PFSK-1 (cell line): ENCODE measurements at regions not wholly inside any gene's neighbourhood (a gene's known extent, or its start where the extent isn't known, plus 50 kb on each side); places are given as distances from the start of the nearest gene placed in this dataset.

Experiments used
- FOXP2 ChIP-seq: optimal IDR thresholded peaks from 2 replicates; pipeline ENCODE3; 2011; ENCODE audit warnings: borderline replicate concordance, control low read depth, inconsistent platforms; ENCODE audit not compliant: insufficient read depth; ENCODE audit errors: extremely low read length, extremely low read depth
- POLR2AphosphoS5 ChIP-seq: IDR thresholded peaks from 2 replicates; pipeline ENCODE4 v1.6.1; 2012; ENCODE audit warnings: low read depth, mild to moderate bottlenecking, control low read depth, low read length, moderate library complexity
- SIN3A ChIP-seq: IDR thresholded peaks from 2 replicates; pipeline ENCODE4 v1.6.1; 2012; ENCODE audit warnings: mild to moderate bottlenecking, low read length, moderate library complexity, borderline replicate concordance; ENCODE audit not compliant: insufficient read depth
- TAF1 ChIP-seq: IDR thresholded peaks from 2 replicates; pipeline ENCODE4 v1.6.1; 2012; ENCODE audit warnings: low read length, control low read depth, borderline replicate concordance; ENCODE audit not compliant: insufficient read depth
- TF ChIP-seq, protein P1 (sequence below), 2 experiments: IDR thresholded peaks; 2 replicates each; pipeline versions ENCODE4 v1.6.1 to v1.8.0; 2011 to 2012; ENCODE audit warnings: low read depth in 2 of 2, low read length in 2 of 2, control low read depth in 1 of 2, inconsistent platforms in 1 of 2, mild to moderate bottlenecking in 1 of 2, moderate library complexity in 1 of 2; ENCODE audit not compliant: insufficient read depth in 1 of 2

DNA sequence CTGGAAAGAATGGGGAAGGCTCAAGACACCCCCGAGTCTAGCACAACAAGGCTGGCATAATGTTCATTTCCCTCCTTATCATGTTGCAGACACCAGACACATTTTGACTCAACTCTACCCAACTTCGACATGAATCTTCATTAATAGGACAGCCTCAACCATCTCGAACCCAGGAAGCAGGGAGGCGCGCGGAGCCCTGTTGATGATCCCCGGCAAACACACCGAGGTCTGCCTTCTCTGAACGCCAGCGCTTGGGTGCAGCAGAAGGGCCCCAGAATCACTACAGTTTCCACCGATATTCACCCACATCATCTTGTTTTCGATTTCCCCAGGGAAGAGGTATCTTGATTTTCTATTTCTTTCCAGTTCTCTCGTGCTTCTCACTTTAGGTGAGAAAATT lies 563.6 kb downstream of the TCERG1L start:
- no peak for TF ChIP-seq FOXP2
- TF ChIP-seq TAF1: no peak
- TF ChIP-seq POLR2AphosphoS5: no peak
- TF ChIP-seq, protein P1, sequence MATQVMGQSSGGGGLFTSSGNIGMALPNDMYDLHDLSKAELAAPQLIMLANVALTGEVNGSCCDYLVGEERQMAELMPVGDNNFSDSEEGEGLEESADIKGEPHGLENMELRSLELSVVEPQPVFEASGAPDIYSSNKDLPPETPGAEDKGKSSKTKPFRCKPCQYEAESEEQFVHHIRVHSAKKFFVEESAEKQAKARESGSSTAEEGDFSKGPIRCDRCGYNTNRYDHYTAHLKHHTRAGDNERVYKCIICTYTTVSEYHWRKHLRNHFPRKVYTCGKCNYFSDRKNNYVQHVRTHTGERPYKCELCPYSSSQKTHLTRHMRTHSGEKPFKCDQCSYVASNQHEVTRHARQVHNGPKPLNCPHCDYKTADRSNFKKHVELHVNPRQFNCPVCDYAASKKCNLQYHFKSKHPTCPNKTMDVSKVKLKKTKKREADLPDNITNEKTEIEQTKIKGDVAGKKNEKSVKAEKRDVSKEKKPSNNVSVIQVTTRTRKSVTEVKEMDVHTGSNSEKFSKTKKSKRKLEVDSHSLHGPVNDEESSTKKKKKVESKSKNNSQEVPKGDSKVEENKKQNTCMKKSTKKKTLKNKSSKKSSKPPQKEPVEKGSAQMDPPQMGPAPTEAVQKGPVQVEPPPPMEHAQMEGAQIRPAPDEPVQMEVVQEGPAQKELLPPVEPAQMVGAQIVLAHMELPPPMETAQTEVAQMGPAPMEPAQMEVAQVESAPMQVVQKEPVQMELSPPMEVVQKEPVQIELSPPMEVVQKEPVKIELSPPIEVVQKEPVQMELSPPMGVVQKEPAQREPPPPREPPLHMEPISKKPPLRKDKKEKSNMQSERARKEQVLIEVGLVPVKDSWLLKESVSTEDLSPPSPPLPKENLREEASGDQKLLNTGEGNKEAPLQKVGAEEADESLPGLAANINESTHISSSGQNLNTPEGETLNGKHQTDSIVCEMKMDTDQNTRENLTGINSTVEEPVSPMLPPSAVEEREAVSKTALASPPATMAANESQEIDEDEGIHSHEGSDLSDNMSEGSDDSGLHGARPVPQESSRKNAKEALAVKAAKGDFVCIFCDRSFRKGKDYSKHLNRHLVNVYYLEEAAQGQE (IDR thresholded peaks at IDR 0.05; ENCODE audit: insufficient read depth in 1 of 2, low read depth in 2 of 2, low read length in 2 of 2): no peak
- no peak for TF ChIP-seq SIN3A

DNA sequence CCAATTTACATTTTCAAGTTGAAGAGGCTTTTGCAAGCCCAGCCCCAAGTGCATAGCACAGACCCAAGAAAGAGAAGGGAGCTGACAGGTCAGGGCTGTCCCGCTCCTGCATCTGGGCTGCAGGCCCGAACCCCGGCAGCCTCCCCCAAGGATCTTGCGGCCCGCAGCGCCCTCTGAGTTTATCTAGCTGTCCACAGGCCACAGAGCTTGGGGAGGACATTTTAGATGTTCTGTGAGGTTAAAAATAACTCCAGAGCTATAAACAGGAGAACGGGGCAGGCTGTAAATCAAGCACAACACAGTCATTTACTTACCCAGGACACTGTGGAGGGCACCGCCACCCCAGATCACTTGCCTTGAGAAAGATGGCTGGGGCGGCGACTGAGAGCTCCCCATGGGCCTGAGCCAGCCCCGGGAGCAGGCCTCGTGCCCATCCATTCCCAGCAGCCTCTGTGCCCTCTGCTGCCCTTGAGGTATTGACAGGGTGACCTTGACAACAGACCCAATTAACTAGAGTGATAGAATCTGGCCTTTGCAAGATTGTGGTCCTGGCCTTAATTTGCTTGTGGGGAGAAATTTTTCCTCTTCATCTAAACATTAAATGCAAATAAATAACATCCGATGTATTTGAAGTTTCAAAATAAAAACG lies 563.0 kb downstream of the TCERG1L start:
- no peak for TF ChIP-seq POLR2AphosphoS5
- TF ChIP-seq TAF1: no peak
- TF ChIP-seq SIN3A: no peak
- TF ChIP-seq FOXP2: no peak
- TF ChIP-seq, protein P1 (IDR thresholded peaks at IDR 0.05; ENCODE audit: insufficient read depth in 1 of 2, low read depth in 2 of 2, low read length in 2 of 2): no peak

DNA sequence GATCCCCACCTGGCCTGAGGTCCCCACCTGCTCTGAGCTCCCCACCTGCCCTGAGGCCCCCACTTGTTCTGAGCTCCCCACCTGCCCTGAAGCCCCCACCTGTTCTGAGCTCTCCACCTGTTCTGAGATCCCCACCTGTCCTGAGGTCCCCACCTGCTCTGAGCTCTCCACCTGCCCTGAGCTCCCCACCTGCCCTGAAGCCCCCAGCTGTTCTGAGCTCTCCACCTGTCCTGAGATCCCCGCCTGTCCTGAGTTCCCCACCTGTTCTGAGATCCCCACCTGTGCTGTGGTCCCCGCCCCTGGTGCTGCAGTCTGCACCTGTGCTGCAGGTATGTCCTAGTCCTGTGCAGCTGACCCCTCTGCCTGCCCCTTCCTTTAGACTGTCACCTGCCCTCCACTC lies 561.6 kb downstream of the TCERG1L start:
- no peak for TF ChIP-seq FOXP2

DNA sequence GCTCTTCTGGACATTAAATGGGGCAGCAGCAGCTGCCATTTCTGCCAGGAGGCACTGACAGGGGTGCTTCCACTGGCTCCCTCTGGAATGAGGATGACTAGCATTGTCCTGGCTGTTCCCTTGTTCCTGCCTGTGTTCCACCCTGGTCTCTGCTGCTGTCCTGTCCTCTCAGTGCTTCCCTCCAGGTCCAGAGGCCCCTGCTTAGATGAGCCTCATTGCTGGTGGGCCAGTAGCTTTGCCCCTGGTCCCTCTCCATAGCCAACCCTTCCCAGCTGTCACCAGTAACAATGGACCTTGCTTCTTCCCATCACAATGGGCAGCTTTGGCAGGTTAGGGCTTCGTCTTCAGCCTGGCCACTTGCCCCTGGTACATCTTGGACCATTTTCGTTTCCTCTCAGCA lies 561.1 kb downstream of the TCERG1L start:
- TF ChIP-seq FOXP2: no peak

DNA sequence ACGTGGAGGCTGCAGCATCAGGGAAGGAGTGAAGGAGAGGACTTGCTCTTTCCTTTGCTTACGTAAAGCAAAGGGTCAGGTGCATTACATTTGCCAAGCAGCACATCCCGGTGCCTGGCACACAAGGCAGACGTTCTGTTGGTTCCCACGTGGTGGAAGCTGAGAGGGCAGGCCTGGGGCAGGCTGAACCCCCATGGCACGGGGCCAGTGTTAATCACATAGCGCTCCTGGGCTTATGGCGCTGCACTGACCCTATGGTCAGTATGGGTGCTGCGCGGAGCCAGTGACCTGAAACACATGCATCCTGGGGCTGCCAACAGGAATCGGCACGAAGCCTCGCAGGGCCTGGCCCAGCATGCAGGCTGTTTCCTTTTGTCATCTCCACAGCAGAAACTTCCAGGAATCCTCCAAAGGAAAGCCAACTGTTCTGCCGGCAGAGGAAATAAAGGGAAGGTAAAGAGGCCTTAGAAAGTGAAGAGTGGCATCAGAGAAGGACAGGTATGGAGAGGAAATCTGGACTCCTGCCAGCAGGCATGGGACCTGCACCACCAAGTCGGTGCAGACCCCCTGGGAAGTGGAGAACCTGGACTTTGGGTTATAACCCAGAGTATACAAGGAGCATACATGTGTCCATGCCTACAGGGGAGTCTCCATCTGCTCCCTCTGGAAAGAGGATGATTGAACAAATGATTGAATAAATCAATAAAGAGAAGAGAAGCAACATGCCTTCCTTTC lies 560.2 kb downstream of the TCERG1L start:
- TF ChIP-seq SIN3A (no peak), FOXP2 (no peak)
- TF ChIP-seq, protein P1 (IDR thresholded peaks at IDR 0.05; ENCODE audit: insufficient read depth in 1 of 2, low read depth in 2 of 2, low read length in 2 of 2): no peak

DNA sequence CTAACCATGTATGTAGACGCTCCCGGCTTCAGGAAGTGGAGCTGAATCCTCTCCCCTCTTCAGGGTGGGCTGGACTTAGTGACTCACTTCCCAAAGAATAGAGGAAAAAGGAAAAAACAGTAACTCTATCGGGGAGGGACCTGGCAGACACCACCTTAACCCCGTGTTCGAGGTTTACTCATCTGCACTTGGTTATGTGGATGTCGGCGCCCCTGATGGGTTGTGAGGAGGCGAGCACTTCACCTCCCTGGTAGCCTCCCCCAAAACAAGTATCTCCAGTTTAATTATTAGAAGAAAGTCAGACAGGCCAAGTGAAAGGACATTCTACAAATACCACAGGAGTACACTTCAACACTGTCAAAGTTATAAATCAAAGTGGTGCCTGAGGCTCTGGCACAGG lies 559.7 kb downstream of the TCERG1L start:
- TF ChIP-seq SIN3A (no peak), FOXP2 (no peak), POLR2AphosphoS5 (no peak), TAF1 (no peak)
- TF ChIP-seq, protein P1 (IDR thresholded peaks at IDR 0.05; ENCODE audit: insufficient read depth in 1 of 2, low read depth in 2 of 2, low read length in 2 of 2): no peak
